Mesenchymal stem cell (in vitro differentiated cells and primary cell): ENCODE measurements at regions not wholly inside any gene's neighbourhood (a gene's known extent, or its start where the extent isn't known, plus 50 kb on each side); places are given as distances from the start of the nearest gene placed in this dataset.
A peak's percentile ranks its signal among the peaks of the same experiment; 100 is the strongest.

ENCODE experiments used
- DNase-seq: peaks from one replicate; pipeline ENCODE4 v3.0.0-alpha.2; 2013
- H2AFZ ChIP-seq: one replicate; pipeline ENCODE4 v1.6.1; 2013; ENCODE audit warnings: low read depth, mild to moderate bottlenecking, control low read depth, inconsistent platforms, low read length, moderate library complexity
- H2AK5ac ChIP-seq: 2 replicates; pipeline ENCODE4 v1.6.1; 2013; ENCODE audit warnings: low read length, moderate library complexity, mild to moderate bottlenecking, inconsistent platforms; ENCODE audit not compliant: severe bottlenecking
- H2BK120ac ChIP-seq: one replicate; pipeline ENCODE4 v1.6.1; 2013; ENCODE audit warnings: low read depth, mild to moderate bottlenecking, inconsistent platforms, low read length, moderate library complexity
- H2BK12ac ChIP-seq, 2 experiments: one replicate each; pipeline ENCODE4 v1.6.1; 2013; ENCODE audit warnings: inconsistent platforms in 2 of 2, low read length in 2 of 2, mild to moderate bottlenecking in 2 of 2, moderate library complexity in 2 of 2, control low read depth in 1 of 2
- H2BK15ac ChIP-seq: one replicate; pipeline ENCODE4 v1.6.1; 2013; ENCODE audit warnings: mild to moderate bottlenecking, low read depth, inconsistent platforms; ENCODE audit not compliant: poor library complexity, severe bottlenecking
- H2BK5ac ChIP-seq: 2 replicates; pipeline ENCODE4 v1.6.1; 2013; ENCODE audit warnings: low read depth, mild to moderate bottlenecking, low read length, control low read depth, inconsistent platforms; ENCODE audit not compliant: poor library complexity, severe bottlenecking
- H3K14ac ChIP-seq, 2 experiments: one replicate each; pipeline ENCODE4 v1.6.1; 2013; ENCODE audit warnings: inconsistent platforms in 2 of 2, low read length in 2 of 2, control low read depth in 1 of 2, mild to moderate bottlenecking in 1 of 2, moderate library complexity in 1 of 2
- H3K18ac ChIP-seq, 2 experiments: one replicate each; pipeline ENCODE4 v1.6.1; 2013; ENCODE audit warnings: inconsistent platforms in 2 of 2, low read length in 2 of 2, control low read depth in 1 of 2, low read depth in 1 of 2, mild to moderate bottlenecking in 1 of 2
- H3K23ac ChIP-seq, 2 experiments: one replicate each; pipeline ENCODE4 v1.6.1; 2013; ENCODE audit warnings: inconsistent platforms in 2 of 2, low read length in 2 of 2, mild to moderate bottlenecking in 2 of 2, moderate library complexity in 2 of 2, control low read depth in 1 of 2
- H3K27ac ChIP-seq: 2 replicates; pipeline ENCODE4 v1.5.1; 2013; ENCODE audit warnings: mild to moderate bottlenecking, moderate library complexity, low read length, control low read depth, inconsistent platforms; ENCODE audit not compliant: poor library complexity, severe bottlenecking
- H3K27me3 ChIP-seq, 2 experiments: 2 replicates each; pipeline versions ENCODE4 v1.6.1 to v1.7.0; 2013; ENCODE audit warnings: low read length in 2 of 2, mild to moderate bottlenecking in 2 of 2, moderate library complexity in 2 of 2, control low read depth in 1 of 2, inconsistent platforms in 1 of 2; ENCODE audit not compliant: control insufficient read depth in 1 of 2, insufficient read depth in 1 of 2
- H3K36me3 ChIP-seq, 2 experiments: 2 replicates each; pipeline versions ENCODE4 v1.6.1 to v1.7.0; 2013; ENCODE audit warnings: low read length in 2 of 2, control low read depth in 1 of 2, inconsistent platforms in 1 of 2, low read depth in 1 of 2, mild to moderate bottlenecking in 1 of 2; ENCODE audit not compliant: insufficient read depth in 2 of 2, control insufficient read depth in 1 of 2
- H3K4ac ChIP-seq, 2 experiments: one replicate each; pipeline ENCODE4 v1.6.1; 2013; ENCODE audit warnings: inconsistent platforms in 2 of 2, low read length in 2 of 2, mild to moderate bottlenecking in 2 of 2, moderate library complexity in 2 of 2, control low read depth in 1 of 2, low read depth in 1 of 2
- H3K4me1 ChIP-seq: 2 replicates; pipeline ENCODE4 v1.6.1; 2013; ENCODE audit warnings: low read depth, low read length, control low read depth; ENCODE audit not compliant: control insufficient read depth, insufficient read depth
- H3K4me2 ChIP-seq: 2 replicates; pipeline ENCODE4 v1.6.1; 2013; ENCODE audit warnings: low read length, mild to moderate bottlenecking, inconsistent platforms; ENCODE audit not compliant: poor library complexity, severe bottlenecking
- H3K4me3 ChIP-seq, 2 experiments: 2 replicates each; pipeline versions ENCODE4 v1.5.1 to v1.7.0; 2013; ENCODE audit warnings: low read length in 2 of 2, mild to moderate bottlenecking in 2 of 2, control low read depth in 1 of 2, low read depth in 1 of 2; ENCODE audit not compliant: insufficient read depth in 1 of 2
- H3K79me1 ChIP-seq: replicated peaks from 2 replicates; pipeline ENCODE4 v1.6.1; 2013; ENCODE audit warnings: mild to moderate bottlenecking, control low read depth, low read length, inconsistent platforms; ENCODE audit not compliant: poor library complexity, severe bottlenecking
- H3K9ac ChIP-seq: 2 replicates; pipeline ENCODE4 v1.7.0; 2013; ENCODE audit warnings: mild to moderate bottlenecking, low read length, moderate library complexity
- H3K9me3 ChIP-seq: 2 replicates; pipeline ENCODE4 v1.7.0; 2013; ENCODE audit warnings: mild to moderate bottlenecking, low read length; ENCODE audit not compliant: control insufficient read depth
- H4K8ac ChIP-seq: one replicate; pipeline ENCODE4 v1.6.1; 2013; ENCODE audit warnings: inconsistent platforms, mild to moderate bottlenecking, low read length, moderate library complexity
- H4K91ac ChIP-seq: one replicate; pipeline ENCODE4 v1.6.1; 2013; ENCODE audit warnings: mild to moderate bottlenecking, low read length, inconsistent platforms
- WGBS: methylation state at CpG from one replicate; pipeline ENCODE4 v1.1.7; 2013; ENCODE audit warnings: mixed read lengths; 5-methylcytosine and 5-hydroxymethylcytosine counted together

DNA sequence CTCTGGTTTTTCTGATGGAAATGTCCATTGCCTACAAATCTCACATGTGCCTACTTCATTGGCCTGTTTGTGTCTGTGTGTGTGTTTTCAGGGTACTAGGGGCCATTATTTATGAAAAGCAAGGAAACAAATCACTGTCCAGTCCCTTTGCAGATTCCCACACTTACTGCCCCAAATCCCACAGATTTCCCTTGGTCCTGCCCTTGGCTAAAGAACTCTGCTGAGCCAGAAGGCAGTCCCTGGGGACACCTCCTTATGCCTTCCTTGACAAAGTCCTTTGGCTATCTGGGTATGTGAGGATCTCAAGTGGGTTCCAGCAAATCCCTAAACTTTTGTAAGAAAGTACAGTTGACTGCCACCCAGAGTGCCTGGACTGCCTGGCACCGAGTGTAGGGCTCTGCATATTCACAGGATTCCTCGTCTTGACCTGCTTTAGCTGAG, 388.1 kb downstream of the BCAT1 start:
- Histone ChIP-seq H2BK120ac (peak overlapping the region; percentile 22), H3K4ac (peak overlapping the region in 1 of 2 experiments; percentile 87), H4K91ac (peak overlapping the region; percentile 14), H2BK5ac (no peak overlapping the region), H3K18ac (peak overlapping the region; percentile 26 to 94), H3K27me3 (no peaks in the 10 kb centered on the region), H3K9ac (peak overlapping the region; percentile 84), H3K4me1 (peaks cover 3% of the 10 kb centered on the region), H3K9me3 (no peaks in the 10 kb centered on the region), H2BK15ac (peak overlapping the region; percentile 39), H3K4me2 (peak overlapping the region; percentile 62), H2BK12ac (peak overlapping the region; percentile 69 to 86), H2AFZ (no peak overlapping the region), H3K23ac (peak overlapping the region in 1 of 2 experiments; percentile 59), H3K79me1 (peaks cover 12% of the 10 kb centered on the region), H4K8ac (peak overlapping the region; percentile 61), H3K14ac (no peak overlapping the region), H3K27ac (peak overlapping the region; percentile 51), H3K4me3 (peak overlapping the region in 1 of 2 experiments; percentile 89), H3K36me3 (no peaks in the 10 kb centered on the region), H2AK5ac (no peak overlapping the region)
- WGBS: 5% methylated on average over 2 of the region's 2 CpGs
- DNase-seq: peak; percentile 62

DNA sequence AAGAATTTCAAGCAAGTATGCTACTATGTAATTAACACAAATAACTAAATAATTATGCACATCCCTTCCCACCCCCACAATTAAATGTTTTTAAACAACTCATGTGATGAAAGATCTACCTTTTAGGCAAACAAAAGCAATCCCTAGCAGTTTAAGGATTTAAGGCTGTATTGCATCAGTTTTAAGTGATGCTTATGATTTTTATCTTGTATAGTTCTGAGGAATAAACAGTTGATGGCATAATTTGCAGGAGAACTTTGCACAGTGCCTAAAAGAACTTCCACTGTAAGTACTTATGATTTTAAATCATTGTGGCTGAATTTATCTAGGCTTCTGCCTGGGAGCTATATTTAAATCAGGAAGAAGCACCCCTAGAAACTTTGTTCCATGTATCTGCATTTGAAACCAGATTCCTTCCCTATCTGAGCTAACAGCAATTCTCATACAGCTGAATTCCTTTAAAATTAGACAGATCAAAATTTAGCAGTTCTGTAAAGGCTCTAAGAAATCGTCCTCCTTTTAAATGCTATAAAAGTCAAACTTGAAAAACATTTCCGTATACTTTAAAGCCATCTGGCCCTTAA, 388.6 kb downstream of the BCAT1 start:
- no peak overlapping the region for H2BK5ac ChIP-seq
- DNase-seq: peak; percentile 53
- H4K8ac ChIP-seq: no peak overlapping the region
- H2AFZ ChIP-seq: no peak overlapping the region
- H3K9me3 ChIP-seq: no peaks in the 10 kb centered on the region
- no peak overlapping the region for H2BK12ac ChIP-seq
- H3K27ac ChIP-seq: no peak overlapping the region
- no peak overlapping the region for H3K23ac ChIP-seq
- 13% methylated on average over 2 of the region's 2 CpGs for WGBS
- H3K4me1 ChIP-seq: peaks cover 3% of the 10 kb centered on the region
- no peaks in the 10 kb centered on the region for H3K27me3 ChIP-seq
- H3K9ac ChIP-seq: peak overlapping the region; percentile 84
- no peak overlapping the region for H3K14ac ChIP-seq
- H3K4ac ChIP-seq: no peak overlapping the region
- no peak overlapping the region for H3K4me2 ChIP-seq
- H2AK5ac ChIP-seq: no peak overlapping the region
- H2BK120ac ChIP-seq: no peak overlapping the region
- no peak overlapping the region for H3K18ac ChIP-seq
- H2BK15ac ChIP-seq: no peak overlapping the region
- no peak overlapping the region for H4K91ac ChIP-seq
- H3K4me3 ChIP-seq: peak overlapping the region in 1 of 2 experiments; percentile 89
- peaks cover 15% of the 10 kb centered on the region for H3K79me1 ChIP-seq
- no peaks in the 10 kb centered on the region for H3K36me3 ChIP-seq

DNA sequence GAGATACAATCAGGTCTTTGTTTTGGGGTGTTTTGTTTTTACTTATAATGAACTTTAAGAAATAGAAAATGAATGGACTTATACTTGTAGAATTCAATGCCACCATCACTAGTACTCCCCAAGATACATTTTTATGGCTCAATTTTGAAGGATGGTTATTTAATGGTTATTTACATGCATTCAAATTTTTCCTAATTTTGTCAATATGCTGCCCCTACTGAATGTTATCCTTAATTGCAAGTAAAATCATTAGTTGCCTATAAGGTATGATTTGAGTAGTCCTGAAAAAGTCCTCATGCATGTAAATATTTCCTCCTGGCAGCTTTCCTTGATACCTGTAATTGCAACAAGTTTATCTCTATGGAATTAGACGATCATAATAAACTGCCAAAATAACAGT, 391.2 kb downstream of the BCAT1 start:
- no peak overlapping the region for H3K9ac ChIP-seq
- H3K4me3 ChIP-seq: no peak overlapping the region
- H2AK5ac ChIP-seq: no peak overlapping the region
- no peak overlapping the region for H4K8ac ChIP-seq
- no peak overlapping the region for H3K27ac ChIP-seq
- H3K18ac ChIP-seq: no peak overlapping the region
- no peak overlapping the region for H3K14ac ChIP-seq
- H2BK5ac ChIP-seq: no peak overlapping the region
- H3K36me3 ChIP-seq: no peaks in the 10 kb centered on the region
- no peak overlapping the region for H3K4ac ChIP-seq
- H2BK120ac ChIP-seq: no peak overlapping the region
- H3K4me2 ChIP-seq: no peak overlapping the region
- no peak overlapping the region for H2BK12ac ChIP-seq
- no CpG with 5 or more reads among the region's 1 CpG for WGBS
- DNase-seq: no peak
- no peaks in the 10 kb centered on the region for H3K9me3 ChIP-seq
- no peak overlapping the region for H2AFZ ChIP-seq
- no peak overlapping the region for H3K23ac ChIP-seq
- H3K4me1 ChIP-seq: peaks cover 3% of the 10 kb centered on the region
- H4K91ac ChIP-seq: no peak overlapping the region
- H3K79me1 ChIP-seq: peaks cover 23% of the 10 kb centered on the region
- no peaks in the 10 kb centered on the region for H3K27me3 ChIP-seq
- H2BK15ac ChIP-seq: no peak overlapping the region

DNA sequence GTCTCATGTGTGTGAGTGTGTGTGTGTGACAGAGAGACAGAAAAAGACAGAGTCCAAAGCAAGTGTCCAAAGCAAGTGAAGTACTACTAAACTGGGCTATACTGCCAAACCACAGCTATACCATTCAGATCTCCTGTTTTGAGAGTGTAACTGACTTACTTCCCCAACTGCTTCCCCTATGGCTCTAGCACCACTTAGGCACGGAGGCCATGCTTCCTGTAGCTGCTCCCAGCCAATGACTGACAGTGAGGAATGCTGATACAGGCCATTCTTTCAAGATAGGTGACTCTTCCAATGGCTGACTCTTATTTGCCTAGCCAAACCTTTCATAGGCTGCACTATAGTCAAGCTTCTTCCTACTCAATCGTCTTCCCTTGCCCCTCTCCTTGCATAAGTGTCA, 393.2 kb downstream of the BCAT1 start:
- no peak overlapping the region for H2BK5ac ChIP-seq
- H3K27me3 ChIP-seq: no peaks in the 10 kb centered on the region
- no peaks in the 10 kb centered on the region for H3K9me3 ChIP-seq
- H2BK12ac ChIP-seq: peak overlapping the region in 1 of 2 experiments; percentile 38
- H4K8ac ChIP-seq: no peak overlapping the region
- H3K14ac ChIP-seq: no peak overlapping the region
- H3K4me1 ChIP-seq: peaks cover under 1% of the 10 kb centered on the region
- no peak overlapping the region for H2AFZ ChIP-seq
- no peak overlapping the region for H3K23ac ChIP-seq
- no peak overlapping the region for H3K4ac ChIP-seq
- 90% methylated on average over 2 of the region's 2 CpGs for WGBS
- H3K27ac ChIP-seq: no peak overlapping the region
- no peak overlapping the region for H4K91ac ChIP-seq
- peak overlapping the region in 1 of 2 experiments; percentile 59 for H3K18ac ChIP-seq
- no peak overlapping the region for H2AK5ac ChIP-seq
- H3K79me1 ChIP-seq: peaks cover 19% of the 10 kb centered on the region
- H3K4me2 ChIP-seq: no peak overlapping the region
- no peak overlapping the region for H3K9ac ChIP-seq
- no peak for DNase-seq
- no peaks in the 10 kb centered on the region for H3K36me3 ChIP-seq
- H3K4me3 ChIP-seq: no peak overlapping the region
- no peak overlapping the region for H2BK120ac ChIP-seq
- no peak overlapping the region for H2BK15ac ChIP-seq
